Neural progenitor cell (in vitro differentiated cells): ENCODE measurements at regions not wholly inside any gene's neighbourhood (a gene's known extent, or its start where the extent isn't known, plus 50 kb on each side); places are given as distances from the start of the nearest gene placed in this dataset.

Experiments used
- DNase-seq: peaks from one replicate; pipeline ENCODE4 v3.0.0-alpha.2; 2016; ENCODE audit warnings: low spot score
- H2AFZ ChIP-seq: fragments of 200-600 bp; sonication (generic); replicated peaks from 2 replicates; pipeline ENCODE4 v1.6.1; 2016; ENCODE audit warnings: antibody characterized with exemption
- H3F3A ChIP-seq: fragments of 200-600 bp; sonication (generic); 2 replicates; pipeline ENCODE4 v1.6.1; 2016; ENCODE audit warnings: antibody characterized with exemption, low read depth
- H3K27ac ChIP-seq: fragments of 200-600 bp; sonication (generic); 2 replicates; pipeline ENCODE4 v1.5.1; 2016; ENCODE audit warnings: mild to moderate bottlenecking
- H3K27me3 ChIP-seq: fragments of 200-600 bp; sonication (generic); 2 replicates; pipeline ENCODE4 v1.6.1; 2016; ENCODE audit warnings: mild to moderate bottlenecking, moderate library complexity
- H3K36me3 ChIP-seq: fragments of 200-600 bp; sonication (generic); 2 replicates; pipeline ENCODE4 v1.5.1; 2016
- H3K4me1 ChIP-seq: fragments of 200-600 bp; sonication (generic); 2 replicates; pipeline ENCODE4 v1.6.1; 2016; ENCODE audit warnings: mixed run types
- H3K4me2 ChIP-seq: fragments of 200-600 bp; sonication (generic); 2 replicates; pipeline ENCODE4 v1.6.1; 2016
- H3K4me3 ChIP-seq: fragments of 200-600 bp; sonication (generic); 2 replicates; pipeline ENCODE4 v1.5.1; 2016
- H3K79me2 ChIP-seq: fragments of 200-600 bp; sonication (generic); 2 replicates; pipeline ENCODE4 v1.6.1; 2016; ENCODE audit warnings: low read depth
- H3K9ac ChIP-seq: fragments of 200-600 bp; sonication (generic); 2 replicates; pipeline ENCODE4 v1.6.1; 2016
- H3K9me3 ChIP-seq: fragments of 200-600 bp; sonication (generic); 2 replicates; pipeline ENCODE4 v1.5.1; 2016; ENCODE audit warnings: low read depth
- H4K20me1 ChIP-seq: fragments of 200-600 bp; sonication (generic); 2 replicates; pipeline ENCODE4 v1.6.1; 2016; ENCODE audit warnings: low read depth
- H3K27ac Mint-ChIP-seq: 3 replicates; pipeline ENCODE4 v1.8.0; 2021; ENCODE audit warnings: mixed read lengths
- H3K27me3 Mint-ChIP-seq: 2 replicates; pipeline ENCODE4 v1.8.0; 2022; ENCODE audit warnings: low read depth, mild to moderate bottlenecking, inconsistent platforms, moderate library complexity, mixed read lengths; ENCODE audit not compliant: insufficient read depth
- H3K36me3 Mint-ChIP-seq: 3 replicates; pipeline ENCODE4 v1.8.0; 2021; ENCODE audit warnings: mixed read lengths
- H3K4me1 Mint-ChIP-seq: 3 replicates; pipeline ENCODE4 v1.8.0; 2021; ENCODE audit warnings: mixed read lengths
- H3K4me3 Mint-ChIP-seq: 3 replicates; pipeline ENCODE4 v1.8.0; 2021; ENCODE audit warnings: mild to moderate bottlenecking, moderate library complexity, mixed read lengths
- H3K9me3 Mint-ChIP-seq: 3 replicates; pipeline ENCODE4 v1.8.0; 2020; ENCODE audit warnings: mixed read lengths
- EZH2 ChIP-seq: fragments of 200-600 bp; sonication (generic); IDR thresholded peaks from 2 replicates; pipeline ENCODE4 v1.6.1; 2017; ENCODE audit warnings: antibody characterized with exemption, mild to moderate bottlenecking, moderate library complexity
- EZH2phosphoT487 ChIP-seq: fragments of 200-600 bp; sonication (generic); IDR thresholded peaks from 2 replicates; pipeline ENCODE4 v1.6.1; 2017; ENCODE audit warnings: antibody characterized with exemption
- TF ChIP-seq, protein P1 (sequence below): fragments of 200-600 bp; sonication (generic); IDR thresholded peaks from 2 replicates; pipeline ENCODE4 v1.5.1; 2017; ENCODE audit warnings: antibody characterized with exemption, mild to moderate bottlenecking

GRCh38 chr4:104989371-104989770, 157.3 kb upstream of the TET2 start:
- H3K9me3 Mint-ChIP-seq: no peaks in the 10 kb centered on the region
- no peaks in the 10 kb centered on the region for H3K27me3 Mint-ChIP-seq
- no peak overlapping the region for H3K4me3 Mint-ChIP-seq
- H3F3A ChIP-seq: no peaks in the 10 kb centered on the region
- no peak overlapping the region for H3K4me2 ChIP-seq
- no peak overlapping the region for H2AFZ ChIP-seq
- H3K36me3 Mint-ChIP-seq: no peaks in the 10 kb centered on the region
- no peaks in the 10 kb centered on the region for H3K9me3 ChIP-seq
- H3K79me2 ChIP-seq: no peaks in the 10 kb centered on the region
- H3K27me3 ChIP-seq: no peaks in the 10 kb centered on the region
- no peak overlapping the region for H3K27ac Mint-ChIP-seq
- no peak overlapping the region for H3K27ac ChIP-seq
- H3K36me3 ChIP-seq: no peaks in the 10 kb centered on the region
- no peaks in the 10 kb centered on the region for H3K4me1 ChIP-seq
- DNase-seq: no peak
- no peak overlapping the region for H3K9ac ChIP-seq
- no peak overlapping the region for H3K4me3 ChIP-seq
- no peaks in the 10 kb centered on the region for H3K4me1 Mint-ChIP-seq
- TF ChIP-seq EZH2 (no peak), EZH2phosphoT487 (no peak)
- H4K20me1 ChIP-seq: no peaks in the 10 kb centered on the region

GRCh38 chr4:105002278-105002677, 144.4 kb upstream of the TET2 start:
- Mint-ChIP-seq H3K27ac (no peak overlapping the region), H3K36me3 (no peaks in the 10 kb centered on the region), H3K4me3 (no peak overlapping the region), H3K9me3 (no peaks in the 10 kb centered on the region), H3K4me1 (no peaks in the 10 kb centered on the region), H3K27me3 (no peaks in the 10 kb centered on the region)
- no peaks in the 10 kb centered on the region for H3K4me1 ChIP-seq
- no peak overlapping the region for H3K9ac ChIP-seq
- no peak overlapping the region for H3K4me3 ChIP-seq
- H3K79me2 ChIP-seq: no peaks in the 10 kb centered on the region
- no peak for TF ChIP-seq EZH2
- TF ChIP-seq, protein P1, sequence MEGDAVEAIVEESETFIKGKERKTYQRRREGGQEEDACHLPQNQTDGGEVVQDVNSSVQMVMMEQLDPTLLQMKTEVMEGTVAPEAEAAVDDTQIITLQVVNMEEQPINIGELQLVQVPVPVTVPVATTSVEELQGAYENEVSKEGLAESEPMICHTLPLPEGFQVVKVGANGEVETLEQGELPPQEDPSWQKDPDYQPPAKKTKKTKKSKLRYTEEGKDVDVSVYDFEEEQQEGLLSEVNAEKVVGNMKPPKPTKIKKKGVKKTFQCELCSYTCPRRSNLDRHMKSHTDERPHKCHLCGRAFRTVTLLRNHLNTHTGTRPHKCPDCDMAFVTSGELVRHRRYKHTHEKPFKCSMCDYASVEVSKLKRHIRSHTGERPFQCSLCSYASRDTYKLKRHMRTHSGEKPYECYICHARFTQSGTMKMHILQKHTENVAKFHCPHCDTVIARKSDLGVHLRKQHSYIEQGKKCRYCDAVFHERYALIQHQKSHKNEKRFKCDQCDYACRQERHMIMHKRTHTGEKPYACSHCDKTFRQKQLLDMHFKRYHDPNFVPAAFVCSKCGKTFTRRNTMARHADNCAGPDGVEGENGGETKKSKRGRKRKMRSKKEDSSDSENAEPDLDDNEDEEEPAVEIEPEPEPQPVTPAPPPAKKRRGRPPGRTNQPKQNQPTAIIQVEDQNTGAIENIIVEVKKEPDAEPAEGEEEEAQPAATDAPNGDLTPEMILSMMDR: peak; percentile 6
- H3K36me3 ChIP-seq: no peaks in the 10 kb centered on the region
- no peaks in the 10 kb centered on the region for H3F3A ChIP-seq
- no peak overlapping the region for H2AFZ ChIP-seq
- H3K27me3 ChIP-seq: no peaks in the 10 kb centered on the region
- peak; percentile 4 for DNase-seq
- no peaks in the 10 kb centered on the region for H3K9me3 ChIP-seq
- H3K4me2 ChIP-seq: no peak overlapping the region
- no peaks in the 10 kb centered on the region for H4K20me1 ChIP-seq
- no peak overlapping the region for H3K27ac ChIP-seq

DNA sequence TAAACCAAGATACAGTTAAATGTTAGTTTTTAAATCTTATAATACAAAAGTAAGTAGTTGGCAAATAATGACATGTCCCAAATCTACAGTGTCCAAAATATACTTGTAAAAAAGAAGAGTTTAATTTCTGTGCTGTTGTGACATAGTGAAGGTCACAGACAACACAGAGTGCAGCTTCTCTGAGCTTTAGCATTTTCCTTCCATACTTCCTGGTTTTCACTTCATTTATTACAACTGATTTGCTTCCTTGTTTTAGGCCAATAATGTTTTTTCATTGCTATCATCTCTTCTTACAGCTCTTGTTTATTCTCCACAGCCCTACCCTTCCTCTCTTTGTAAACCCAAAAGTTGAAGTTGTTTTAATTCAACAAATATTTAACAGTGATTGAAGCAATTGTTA, 132.4 kb upstream of the TET2 start:
- H3K4me3 Mint-ChIP-seq: no peak overlapping the region
- no peak for DNase-seq
- no peaks in the 10 kb centered on the region for H3K27me3 Mint-ChIP-seq
- no peaks in the 10 kb centered on the region for H3K36me3 Mint-ChIP-seq
- H3K36me3 ChIP-seq: no peaks in the 10 kb centered on the region
- no peaks in the 10 kb centered on the region for H3K9me3 ChIP-seq
- H3K9me3 Mint-ChIP-seq: peaks cover 2% of the 10 kb centered on the region
- no peak overlapping the region for H3K27ac Mint-ChIP-seq
- no peaks in the 10 kb centered on the region for H4K20me1 ChIP-seq
- H3K27me3 ChIP-seq: no peaks in the 10 kb centered on the region
- H3K79me2 ChIP-seq: no peaks in the 10 kb centered on the region
- no peak overlapping the region for H3K9ac ChIP-seq
- H3K4me1 Mint-ChIP-seq: no peaks in the 10 kb centered on the region
- H3K4me1 ChIP-seq: no peaks in the 10 kb centered on the region
- no peak overlapping the region for H3K4me3 ChIP-seq
- no peak overlapping the region for H2AFZ ChIP-seq
- no peaks in the 10 kb centered on the region for H3F3A ChIP-seq
- H3K4me2 ChIP-seq: no peak overlapping the region
- H3K27ac ChIP-seq: no peak overlapping the region
- TF ChIP-seq EZH2phosphoT487: no peak
- TF ChIP-seq EZH2: no peak
- TF ChIP-seq, protein P1: no peak

DNA sequence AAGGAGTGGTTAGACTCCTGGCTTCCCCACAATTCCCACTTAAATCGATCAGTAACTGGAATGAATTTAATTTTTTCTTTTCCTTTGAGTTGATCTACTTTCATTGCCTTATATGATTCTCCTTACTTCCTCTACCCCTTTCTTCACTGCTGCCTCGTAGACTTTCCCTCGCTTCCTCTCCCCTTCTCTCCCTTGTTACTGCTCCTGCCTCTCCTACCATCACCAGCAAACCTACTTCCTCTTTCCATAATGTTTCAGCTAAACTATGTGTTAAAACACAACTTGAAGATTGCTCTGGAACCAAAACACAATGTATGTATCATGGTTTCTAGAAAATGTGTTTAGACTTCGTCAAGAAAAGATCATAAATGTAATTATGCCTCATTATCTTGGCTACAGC, 132.0 kb upstream of the TET2 start:
- H3K4me3 Mint-ChIP-seq: no peak overlapping the region
- no peak for DNase-seq

More for the DNA sequence above, 132.0 kb upstream of the TET2 start:
- Mint-ChIP-seq H3K27ac (no peak overlapping the region), H3K36me3 (no peaks in the 10 kb centered on the region), H3K27me3 (no peaks in the 10 kb centered on the region), H3K4me1 (no peaks in the 10 kb centered on the region), H3K9me3 (peaks cover 2% of the 10 kb centered on the region)
- no peaks in the 10 kb centered on the region for H3K4me1 ChIP-seq
- no peaks in the 10 kb centered on the region for H3K9me3 ChIP-seq
- H3K27me3 ChIP-seq: no peaks in the 10 kb centered on the region
- H3K9ac ChIP-seq: no peak overlapping the region
- no peaks in the 10 kb centered on the region for H3K36me3 ChIP-seq
- no peak overlapping the region for H3K27ac ChIP-seq
- no peak overlapping the region for H3K4me2 ChIP-seq
- H3K79me2 ChIP-seq: no peaks in the 10 kb centered on the region
- H3K4me3 ChIP-seq: no peak overlapping the region
- TF ChIP-seq, protein P1: no peak
- TF ChIP-seq EZH2phosphoT487: no peak
- TF ChIP-seq EZH2: no peak
- no peaks in the 10 kb centered on the region for H3F3A ChIP-seq
- no peaks in the 10 kb centered on the region for H4K20me1 ChIP-seq
- no peak overlapping the region for H2AFZ ChIP-seq
